DOHH2 (cell line): ENCODE measurements at regions not wholly inside any gene's neighbourhood (a gene's known extent, or its start where the extent isn't known, plus 50 kb on each side); places are given as distances from the start of the nearest gene placed in this dataset.

Experiments
- H3F3A ChIP-seq: fragments of 200-600 bp; sonication (generic), shearing (Covaris generic); 2 replicates; pipeline ENCODE4 v1.6.0; 2016; ENCODE audit warnings: antibody characterized with exemption, mild to moderate bottlenecking; ENCODE audit not compliant: control insufficient read depth, insufficient read depth
- H3K27ac ChIP-seq: fragments of 200-600 bp; sonication (generic); 2 replicates; pipeline ENCODE4 v1.5.1; 2014; ENCODE audit warnings: low read depth, mild to moderate bottlenecking, low read length, moderate library complexity
- H3K27me3 ChIP-seq: fragments of 200-600 bp; sonication (generic); 2 replicates; pipeline ENCODE4 v1.6.1; 2014; ENCODE audit warnings: mild to moderate bottlenecking, low read length, mixed read lengths; ENCODE audit not compliant: control insufficient read depth
- H3K36me3 ChIP-seq: fragments of 200-600 bp; sonication (generic); 2 replicates; pipeline ENCODE4 v1.6.1; 2014; ENCODE audit warnings: mild to moderate bottlenecking, low read length, moderate library complexity, mixed read lengths; ENCODE audit not compliant: control insufficient read depth
- H3K4me1 ChIP-seq: fragments of 200-600 bp; sonication (generic); 2 replicates; pipeline ENCODE4 v1.6.1; 2014; ENCODE audit warnings: mild to moderate bottlenecking, low read length, mixed read lengths; ENCODE audit not compliant: control insufficient read depth
- H3K4me2 ChIP-seq: fragments of 200-600 bp; sonication (generic); 2 replicates; pipeline ENCODE4 v1.6.0; 2014; ENCODE audit warnings: mild to moderate bottlenecking, low read length, moderate library complexity
- H3K4me3 ChIP-seq: fragments of 200-600 bp; sonication (generic); 2 replicates; pipeline ENCODE4 v1.5.1; 2014; ENCODE audit warnings: mild to moderate bottlenecking, low read length, mixed read lengths
- H3K79me2 ChIP-seq: fragments of 200-600 bp; sonication (generic); 2 replicates; pipeline ENCODE4 v1.6.1; 2014; ENCODE audit warnings: mild to moderate bottlenecking, low read length, mixed read lengths; ENCODE audit not compliant: control insufficient read depth
- H3K9me2 ChIP-seq: fragments of 200-600 bp; sonication (generic); replicated peaks from 2 replicates; pipeline ENCODE4 v1.6.1; 2014; ENCODE audit warnings: mild to moderate bottlenecking, low read length, mixed read lengths; ENCODE audit not compliant: control insufficient read depth
- H3K9me3 ChIP-seq: fragments of 200-600 bp; sonication (generic); 2 replicates; pipeline ENCODE4 v1.6.1; 2014; ENCODE audit warnings: antibody characterized with exemption, low read length, mixed read lengths; ENCODE audit not compliant: control insufficient read depth, insufficient read depth
- H4K20me1 ChIP-seq: fragments of 200-600 bp; sonication (generic); 2 replicates; pipeline ENCODE4 v1.6.0; 2014; ENCODE audit warnings: low read depth, mild to moderate bottlenecking, antibody characterized with exemption, low read length, moderate library complexity; ENCODE audit not compliant: control insufficient read depth, insufficient read depth
- CTCF ChIP-seq: fragments of 200-600 bp; sonication (generic); IDR thresholded peaks from one replicate; pipeline ENCODE4 v1.5.1; 2014; ENCODE audit warnings: antibody characterized with exemption, mild to moderate bottlenecking, low read depth, low read length; ENCODE audit not compliant: poor library complexity, severe bottlenecking
- EZH2phosphoT487 ChIP-seq: fragments of 200-600 bp; sonication (generic); IDR thresholded peaks from 2 replicates; pipeline ENCODE4 v1.6.1; 2017; ENCODE audit warnings: borderline replicate concordance, mild to moderate bottlenecking, antibody characterized with exemption, low read length, moderate library complexity, mixed read lengths

- TF ChIP-seq EZH2phosphoT487 (no peak), CTCF (no peak)
- Histone ChIP-seq H3K4me1 (no peaks in the 10 kb centered on the region), H4K20me1 (no peaks in the 10 kb centered on the region), H3K79me2 (no peaks in the 10 kb centered on the region), H3K27me3 (peaks cover 4% of the 10 kb centered on the region; the same call in 1 of the 2 replicates), H3K9me2 (no peaks in the 10 kb centered on the region), H3K4me2 (no peak overlapping the region), H3K4me3 (no peak overlapping the region), H3K27ac (no peak overlapping the region), H3K36me3 (no peaks in the 10 kb centered on the region), H3F3A (no peaks in the 10 kb centered on the region), H3K9me3 (no peaks in the 10 kb centered on the region)
These were observed 251.2 kb upstream of the PMEPA1 start for GRCh38 chr20:57960803-57961575.

DNA sequence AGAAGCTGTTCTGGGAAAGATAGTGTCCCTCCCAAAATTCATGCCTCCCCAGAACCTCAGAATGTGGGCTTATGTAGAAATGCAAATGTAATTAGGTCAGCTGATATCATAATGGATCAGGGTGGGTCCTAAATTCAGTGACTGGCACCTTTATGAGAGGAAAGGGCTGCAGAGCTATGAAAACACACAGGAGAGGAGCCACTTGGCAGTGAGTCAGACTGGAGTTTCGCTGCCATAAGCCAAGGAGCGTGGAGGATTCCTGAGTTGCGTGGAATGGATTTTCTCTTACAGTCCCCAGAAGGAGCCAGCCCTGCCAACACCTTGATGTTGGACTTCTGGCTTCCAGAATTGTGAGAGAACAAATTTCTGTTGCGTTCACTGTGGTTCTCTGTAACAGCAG, 249.8 kb upstream of the PMEPA1 start:
- TF ChIP-seq CTCF (no peak), EZH2phosphoT487 (no peak)
- Histone ChIP-seq H3K79me2 (no peaks in the 10 kb centered on the region), H3K9me3 (no peaks in the 10 kb centered on the region), H3F3A (no peaks in the 10 kb centered on the region), H3K27me3 (no peaks in the 10 kb centered on the region; the same call in 1 of the 2 replicates), H3K4me1 (no peaks in the 10 kb centered on the region), H3K4me3 (no peak overlapping the region), H3K36me3 (no peaks in the 10 kb centered on the region), H3K27ac (no peak overlapping the region), H3K9me2 (no peaks in the 10 kb centered on the region), H3K4me2 (no peak overlapping the region), H4K20me1 (no peaks in the 10 kb centered on the region)

DNA sequence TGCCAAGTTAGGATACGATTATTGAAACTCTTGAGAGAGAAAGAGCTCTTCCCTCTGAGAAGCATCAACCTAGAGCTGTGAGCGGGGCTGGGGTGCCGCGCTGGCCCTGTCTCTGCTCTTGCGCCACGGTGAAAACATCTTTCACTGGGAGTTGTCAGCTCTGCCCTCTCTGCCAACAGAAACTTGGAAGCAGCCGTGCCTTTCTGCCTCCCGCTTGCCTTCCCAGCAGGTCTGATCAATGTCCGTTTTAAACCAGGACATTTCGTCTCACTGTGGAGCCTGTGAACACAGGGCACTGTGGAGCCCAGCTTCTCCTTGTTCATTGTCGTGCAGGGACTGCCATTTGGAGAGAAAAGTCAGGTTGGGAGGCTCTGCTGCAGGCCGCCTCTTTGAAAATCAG, 249.2 kb upstream of the PMEPA1 start:
- Histone ChIP-seq H3K4me2 (no peak overlapping the region), H3K36me3 (no peaks in the 10 kb centered on the region), H3F3A (no peaks in the 10 kb centered on the region), H3K27me3 (no peaks in the 10 kb centered on the region; the same call in 1 of the 2 replicates), H4K20me1 (no peaks in the 10 kb centered on the region), H3K9me3 (no peaks in the 10 kb centered on the region), H3K4me1 (no peaks in the 10 kb centered on the region), H3K4me3 (no peak overlapping the region), H3K27ac (no peak overlapping the region), H3K79me2 (no peaks in the 10 kb centered on the region), H3K9me2 (no peaks in the 10 kb centered on the region)
- no peak for TF ChIP-seq EZH2phosphoT487
- TF ChIP-seq CTCF, result no peak
